Hepatocyte (in vitro differentiated cells): ENCODE measurements at regions not wholly inside any gene's neighbourhood (a gene's known extent, or its start where the extent isn't known, plus 50 kb on each side); places are given as distances from the start of the nearest gene placed in this dataset.

ENCODE experiments used
- DNase-seq: peaks from one replicate; pipeline ENCODE4 v3.0.0-alpha.2; 2016; ENCODE audit warnings: low spot score
- H2AFZ ChIP-seq: fragments of 200-600 bp; sonication (generic); 2 replicates; pipeline ENCODE4 v1.6.0; 2016; ENCODE audit warnings: antibody characterized with exemption, mild to moderate bottlenecking
- H3K27ac ChIP-seq: fragments of 200-600 bp; sonication (generic); 2 replicates; pipeline ENCODE4 v1.5.1; 2016; ENCODE audit warnings: mild to moderate bottlenecking
- H3K27me3 ChIP-seq: fragments of 200-600 bp; sonication (generic); 2 replicates; pipeline ENCODE4 v1.6.1; 2016
- H3K36me3 ChIP-seq: fragments of 200-600 bp; sonication (generic); replicated peaks from 2 replicates; pipeline ENCODE4 v1.5.1; 2016; ENCODE audit warnings: low read depth; ENCODE audit not compliant: insufficient read depth
- H3K4me1 ChIP-seq: fragments of 200-600 bp; sonication (generic); 2 replicates; pipeline ENCODE4 v1.5.1; 2016; ENCODE audit warnings: mild to moderate bottlenecking, moderate library complexity; ENCODE audit not compliant: insufficient read depth
- H3K4me2 ChIP-seq: fragments of 200-600 bp; sonication (generic); 2 replicates; pipeline ENCODE4 v1.6.0; 2016
- H3K4me3 ChIP-seq: fragments of 200-600 bp; sonication (generic); 2 replicates; pipeline ENCODE4 v1.5.1; 2016; ENCODE audit warnings: mild to moderate bottlenecking
- H3K79me2 ChIP-seq: fragments of 200-600 bp; sonication (generic); 2 replicates; pipeline ENCODE4 v1.6.0; 2017; ENCODE audit warnings: mild to moderate bottlenecking
- H3K9me2 ChIP-seq: fragments of 200-600 bp; sonication (generic); replicated peaks from 2 replicates; pipeline ENCODE4 v1.6.0; 2017; ENCODE audit warnings: mild to moderate bottlenecking; ENCODE audit not compliant: insufficient read depth
- H3K9me3 ChIP-seq: fragments of 200-600 bp; sonication (generic); 2 replicates; pipeline ENCODE4 v1.5.1; 2016; ENCODE audit warnings: low read depth, mild to moderate bottlenecking
- H4K20me1 ChIP-seq: fragments of 200-600 bp; sonication (generic); 2 replicates; pipeline ENCODE4 v1.6.0; 2016; ENCODE audit warnings: mild to moderate bottlenecking; ENCODE audit not compliant: insufficient read depth, poor library complexity, severe bottlenecking
- CTCF ChIP-seq: fragments of 200-600 bp; sonication (generic); IDR thresholded peaks from 2 replicates; pipeline ENCODE4 v1.5.1; 2016; ENCODE audit warnings: antibody characterized with exemption, mild to moderate bottlenecking; ENCODE audit not compliant: poor library complexity
- EZH2 ChIP-seq: fragments of 200-600 bp; sonication (generic); IDR thresholded peaks from 2 replicates; pipeline ENCODE4 v1.6.1; 2016; ENCODE audit warnings: antibody characterized with exemption, mild to moderate bottlenecking, borderline replicate concordance
- EZH2phosphoT487 ChIP-seq: fragments of 200-600 bp; sonication (generic); IDR thresholded peaks from one replicate; pipeline ENCODE4 v1.6.1; 2018; ENCODE audit warnings: antibody characterized with exemption, mild to moderate bottlenecking, low read depth, moderate library complexity; ENCODE audit not compliant: unreplicated experiment, severe bottlenecking
- WGBS: methylation state at CpG from one replicate; pipeline ENCODE4 v1.1.6; 2016; ENCODE audit warnings: low lambda C conversion rate; ENCODE audit errors: missing lambda C conversion rate; 5-methylcytosine and 5-hydroxymethylcytosine counted together

DNA sequence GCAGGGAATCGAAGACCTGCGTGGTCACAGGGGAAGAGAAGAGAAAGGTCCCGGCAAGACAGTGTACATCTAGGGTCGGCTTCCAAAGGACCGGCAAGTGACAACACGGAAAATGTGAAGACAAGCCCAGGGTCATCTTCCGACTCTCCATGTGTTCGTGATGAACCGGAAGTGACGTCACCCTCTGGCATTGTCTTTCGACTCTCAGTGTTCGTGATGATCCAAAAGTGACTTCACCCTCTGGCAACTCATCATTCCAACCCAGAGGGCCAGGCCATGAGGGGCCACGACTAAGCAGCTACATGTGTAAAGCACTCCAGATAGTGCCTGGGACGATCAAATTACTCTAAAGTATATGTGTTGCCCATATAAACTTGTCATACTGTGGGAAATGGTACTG, 290.8 kb downstream of the THBS2 start:
- H3K36me3 ChIP-seq: no peaks in the 10 kb centered on the region
- no peaks in the 10 kb centered on the region for H4K20me1 ChIP-seq
- no peak overlapping the region for H3K27ac ChIP-seq
- H3K79me2 ChIP-seq: no peaks in the 10 kb centered on the region
- TF ChIP-seq EZH2phosphoT487: no peak
- no peak for TF ChIP-seq EZH2
- H3K4me1 ChIP-seq: no peaks in the 10 kb centered on the region
- no peak overlapping the region for H3K4me3 ChIP-seq
- H3K27me3 ChIP-seq: no peaks in the 10 kb centered on the region
- H3K9me2 ChIP-seq: no peaks in the 10 kb centered on the region
- WGBS: 94% methylated on average over 14 of the region's 14 CpGs
- no peak overlapping the region for H2AFZ ChIP-seq
- DNase-seq: no peak
- H3K4me2 ChIP-seq: no peak overlapping the region
- no peaks in the 10 kb centered on the region for H3K9me3 ChIP-seq

GRCh38 chr6:168961264-168961656, 292.4 kb downstream of the THBS2 start:
- H3K27ac ChIP-seq: no peak overlapping the region
- no peaks in the 10 kb centered on the region for H3K79me2 ChIP-seq
- no peak for DNase-seq
- H3K36me3 ChIP-seq: no peaks in the 10 kb centered on the region
- H2AFZ ChIP-seq: no peak overlapping the region
- H3K27me3 ChIP-seq: no peaks in the 10 kb centered on the region
- H3K4me2 ChIP-seq: no peak overlapping the region
- no peaks in the 10 kb centered on the region for H3K9me3 ChIP-seq
- WGBS: 97% methylated on average over 13 of the region's 13 CpGs
- H3K4me1 ChIP-seq: no peaks in the 10 kb centered on the region
- H3K9me2 ChIP-seq: no peaks in the 10 kb centered on the region
- TF ChIP-seq EZH2 (no peak), CTCF (no peak), EZH2phosphoT487 (no peak)
- H3K4me3 ChIP-seq: no peak overlapping the region
- H4K20me1 ChIP-seq: no peaks in the 10 kb centered on the region

GRCh38 chr6:168960551-168961263, 292.9 kb downstream of the THBS2 start:
- H3K4me1 ChIP-seq: no peaks in the 10 kb centered on the region
- no peak for DNase-seq
- no peaks in the 10 kb centered on the region for H3K79me2 ChIP-seq
- H2AFZ ChIP-seq: no peak overlapping the region
- H4K20me1 ChIP-seq: no peaks in the 10 kb centered on the region
- no peak overlapping the region for H3K4me3 ChIP-seq
- no peak overlapping the region for H3K4me2 ChIP-seq
- H3K9me3 ChIP-seq: no peaks in the 10 kb centered on the region
- no peaks in the 10 kb centered on the region for H3K27me3 ChIP-seq
- TF ChIP-seq EZH2 (no peak), EZH2phosphoT487 (no peak), CTCF (no peak)
- H3K9me2 ChIP-seq: no peaks in the 10 kb centered on the region
- H3K36me3 ChIP-seq: no peaks in the 10 kb centered on the region
- H3K27ac ChIP-seq: no peak overlapping the region
- 73% methylated on average over 11 of the region's 11 CpGs for WGBS

DNA sequence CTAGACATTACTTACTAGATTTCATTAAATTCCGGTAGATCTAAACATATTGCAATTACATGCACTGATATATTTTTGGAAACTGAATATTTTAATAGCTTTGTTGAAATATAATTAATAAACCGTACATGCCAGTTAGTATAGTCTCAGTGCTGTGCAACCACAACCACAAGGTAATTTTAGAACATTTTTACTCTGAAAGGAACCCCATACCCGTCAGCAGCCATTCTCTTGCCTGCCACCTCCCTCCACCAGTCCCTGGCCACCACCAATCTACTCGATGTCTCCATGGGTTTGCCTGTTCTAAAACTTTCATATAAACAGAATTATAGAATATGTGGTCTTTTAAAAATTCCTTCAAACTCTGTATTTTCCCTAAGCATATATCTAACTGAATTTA, 293.9 kb downstream of the THBS2 start:
- TF ChIP-seq CTCF: no peak
- no peak for TF ChIP-seq EZH2
- TF ChIP-seq EZH2phosphoT487: no peak
- Histone ChIP-seq H3K79me2 (no peaks in the 10 kb centered on the region), H3K36me3 (no peaks in the 10 kb centered on the region), H3K9me2 (no peaks in the 10 kb centered on the region), H3K9me3 (no peaks in the 10 kb centered on the region), H3K27me3 (no peaks in the 10 kb centered on the region), H4K20me1 (no peaks in the 10 kb centered on the region), H3K4me1 (no peaks in the 10 kb centered on the region), H3K4me3 (no peak overlapping the region), H3K4me2 (no peak overlapping the region), H3K27ac (no peak overlapping the region), H2AFZ (no peak overlapping the region)
- no peak for DNase-seq
- WGBS: 87% methylated on average over 4 of the region's 4 CpGs
